HT-29 (cell line): ENCODE measurements at regions not wholly inside any gene's neighbourhood (a gene's known extent, or its start where the extent isn't known, plus 50 kb on each side); places are given as distances from the start of the nearest gene placed in this dataset.

Experiments
- DNase-seq: peaks from one replicate; pipeline ENCODE4 v3.0.0-alpha.2; 2015; ENCODE audit warnings: low spot score

DNA sequence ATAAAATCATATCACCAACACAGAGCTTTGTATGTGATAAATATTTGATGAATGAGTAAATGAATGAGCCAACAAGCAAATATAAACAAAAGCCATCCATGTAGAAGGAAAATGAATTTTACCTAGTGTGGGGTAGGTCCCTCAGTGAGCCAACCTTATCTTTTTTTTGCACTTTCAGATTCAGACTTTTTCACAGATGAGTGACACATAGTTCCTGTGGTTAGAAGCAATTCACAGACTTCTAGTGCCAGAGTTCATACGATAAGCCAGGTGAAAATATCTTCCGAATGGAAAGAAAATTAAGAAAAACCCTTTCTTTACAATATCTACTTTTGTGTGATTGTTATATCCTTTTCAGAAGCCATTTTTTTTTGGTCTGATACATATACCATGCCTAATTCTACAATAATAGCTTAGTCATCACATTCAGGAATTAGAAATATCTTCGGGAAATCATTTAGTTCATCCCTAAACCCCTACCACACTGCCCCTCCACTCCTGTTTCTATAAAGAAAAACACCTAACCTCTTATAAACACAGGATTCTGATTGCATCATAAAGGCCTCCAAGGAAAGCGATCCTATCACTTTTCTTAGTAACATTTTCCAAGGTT is 82.7 kb upstream of the CNR1 start:
- DNase-seq: no peak

DNA sequence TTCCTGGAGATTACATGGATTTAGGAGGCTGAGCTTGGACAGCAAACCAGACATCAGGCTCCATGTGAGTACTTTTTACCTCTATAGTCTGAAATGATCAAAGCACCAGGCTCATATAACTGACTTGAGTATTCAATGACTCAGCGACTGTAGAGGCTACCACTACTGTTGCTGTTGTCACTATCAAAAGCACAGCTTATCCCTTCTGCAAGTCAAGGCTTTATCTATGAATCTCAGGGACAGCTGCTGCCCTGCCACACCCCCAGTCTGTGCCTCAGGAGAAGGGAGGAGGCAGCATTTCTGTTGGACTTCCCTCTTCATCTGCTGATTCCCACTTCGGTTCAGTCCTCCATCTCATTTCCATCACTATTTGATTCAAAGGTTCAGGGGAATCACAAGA is 80.5 kb upstream of the CNR1 start:
- DNase-seq: no peak

DNA sequence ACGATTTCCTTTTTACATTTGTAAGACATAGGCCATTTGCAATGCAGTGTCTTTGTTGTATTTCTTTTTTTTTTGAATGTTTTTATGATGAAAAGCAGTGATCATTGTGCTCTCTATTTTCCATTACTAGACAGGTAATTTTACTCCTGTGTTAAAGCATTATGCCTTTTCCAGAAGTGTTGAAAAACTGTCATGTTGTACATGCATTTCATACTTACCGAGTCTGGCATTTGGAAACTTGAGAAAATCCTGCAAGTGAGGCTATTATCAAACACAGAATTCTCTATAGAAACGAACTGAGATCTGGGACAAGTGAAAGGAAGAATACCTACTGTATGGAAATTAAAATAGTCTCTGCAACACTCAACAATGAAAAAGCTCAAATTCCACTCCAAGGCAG is 78.6 kb upstream of the CNR1 start:
- no peak for DNase-seq

DNA sequence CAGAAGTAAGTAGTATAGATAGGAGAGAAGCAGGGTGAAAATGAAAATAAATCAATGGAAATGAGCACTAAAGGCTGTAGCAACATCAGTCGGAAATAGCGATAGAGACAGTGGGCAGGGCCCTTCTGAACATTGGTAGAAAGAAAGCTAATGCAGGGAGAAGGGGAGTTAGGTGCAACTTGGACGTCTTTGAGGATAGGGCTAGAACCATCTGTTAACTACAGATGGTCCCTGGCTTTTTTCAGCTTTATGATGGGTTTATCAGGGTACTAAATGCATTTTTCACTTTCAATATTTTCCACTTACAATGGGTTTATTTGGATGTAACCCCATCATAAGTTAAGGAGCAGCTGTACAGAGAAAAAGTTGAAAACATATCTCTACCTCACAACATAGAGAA is 72.8 kb upstream of the CNR1 start:
- DNase-seq: no peak

DNA sequence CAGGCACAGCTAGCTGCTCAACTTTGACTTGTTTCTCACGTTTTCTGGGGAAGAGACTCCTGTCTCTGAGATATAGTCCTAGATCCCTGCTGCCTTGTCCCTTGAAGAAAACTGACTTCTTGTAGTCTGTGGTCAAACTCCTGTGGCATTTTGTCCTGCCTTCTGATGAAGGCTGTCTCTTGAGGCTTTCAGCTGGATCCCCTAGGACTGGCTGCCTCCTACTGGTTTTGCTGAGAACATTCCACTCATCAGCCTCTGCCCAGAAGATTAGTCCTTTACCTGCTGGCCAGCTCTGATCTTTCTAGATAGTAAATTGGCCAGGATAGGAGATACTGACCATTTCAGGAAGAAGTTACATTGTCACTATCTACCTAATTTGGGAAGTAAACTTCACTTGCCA is 71.9 kb upstream of the CNR1 start:
- peak; percentile 26 for DNase-seq

DNA sequence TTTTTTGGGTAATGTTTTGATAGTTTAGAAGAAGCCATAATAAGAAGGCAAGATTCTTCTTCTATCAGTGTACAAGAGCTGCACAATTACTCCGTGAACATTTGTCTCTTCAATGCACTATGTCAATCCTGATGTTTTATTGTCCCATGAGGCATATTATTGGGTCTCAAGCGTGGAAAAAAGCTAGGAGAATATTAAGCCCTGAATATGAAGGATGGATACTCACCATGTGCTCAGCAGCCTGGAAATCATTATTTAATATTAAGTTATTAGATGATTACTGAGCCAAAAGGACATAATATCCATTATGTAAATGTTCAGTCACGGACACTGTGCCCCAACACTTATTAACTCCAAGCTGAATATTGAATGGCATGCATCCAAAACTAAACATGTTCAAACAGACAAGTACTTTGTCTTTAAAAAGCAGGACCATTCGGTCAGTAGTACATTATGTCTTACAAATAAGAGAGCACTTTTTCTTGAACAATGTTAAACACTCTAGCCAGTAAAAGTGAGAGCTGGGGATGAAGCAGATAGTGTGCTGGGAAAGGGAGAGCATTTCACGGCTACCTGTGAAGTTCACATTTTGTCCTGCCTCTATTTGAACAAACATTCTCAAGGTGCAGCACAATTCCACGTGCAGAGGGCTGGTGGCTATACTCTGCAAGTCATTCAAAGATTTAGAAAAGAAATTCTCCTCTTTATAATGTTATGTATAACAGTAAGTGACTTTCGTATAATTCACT is 70.6 kb upstream of the CNR1 start:
- DNase-seq: no peak

DNA sequence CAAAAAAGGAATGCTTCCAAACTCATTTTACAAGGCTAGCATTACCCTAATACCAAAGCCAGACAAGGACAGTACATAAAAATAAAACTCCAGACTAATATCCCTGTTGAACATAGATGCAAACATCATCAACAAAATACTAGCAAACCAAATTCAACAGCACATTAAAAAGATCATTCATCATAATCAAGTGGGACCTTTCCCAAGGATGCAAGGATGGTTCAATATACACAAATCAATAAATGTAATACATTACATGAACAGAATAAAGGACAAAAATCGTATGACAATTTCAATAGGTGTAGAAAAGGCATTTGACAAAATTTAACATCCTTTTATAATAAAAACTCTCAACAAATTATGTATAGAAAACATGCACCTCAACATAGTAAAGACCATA is 66.6 kb upstream of the CNR1 start:
- no peak for DNase-seq

DNA sequence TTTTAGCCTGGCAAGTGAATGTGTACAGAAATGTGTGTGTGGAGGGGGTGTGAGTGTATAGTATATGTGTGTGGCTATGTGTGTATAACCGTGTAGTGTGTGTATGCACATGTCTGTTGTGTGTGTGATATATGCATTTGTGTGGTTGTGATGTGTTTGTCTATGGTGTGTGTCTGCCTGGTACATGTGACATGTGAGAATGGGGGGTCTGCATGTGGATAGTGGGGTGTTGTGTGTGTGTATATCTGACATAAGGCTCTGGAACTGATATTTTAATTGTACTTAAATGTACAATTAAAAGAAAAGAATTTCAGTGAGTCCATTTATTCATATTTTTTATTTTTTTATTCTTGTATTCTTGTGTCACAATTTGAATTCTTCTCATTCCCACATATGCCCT is 57.2 kb upstream of the CNR1 start:
- DNase-seq: no peak

DNA sequence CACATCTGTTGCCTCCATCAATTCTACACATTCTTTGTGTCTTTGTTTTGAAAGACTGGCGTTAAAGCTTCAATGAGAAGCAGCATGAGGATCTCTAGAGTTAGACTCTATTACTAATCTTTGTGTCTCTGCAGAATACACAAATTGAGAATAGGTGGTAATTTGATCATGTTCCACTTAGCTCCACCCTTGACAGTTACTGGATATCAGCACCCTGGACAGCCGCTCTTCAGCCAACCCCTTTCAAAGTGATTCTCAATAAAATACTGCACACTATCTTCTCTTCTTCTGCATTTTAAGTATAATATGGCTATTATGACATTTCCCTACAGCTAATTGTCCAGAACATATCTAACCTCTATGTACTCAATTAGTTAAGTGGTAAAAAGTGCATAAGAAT is 54.3 kb upstream of the CNR1 start:
- DNase-seq: peak; percentile 28

DNA sequence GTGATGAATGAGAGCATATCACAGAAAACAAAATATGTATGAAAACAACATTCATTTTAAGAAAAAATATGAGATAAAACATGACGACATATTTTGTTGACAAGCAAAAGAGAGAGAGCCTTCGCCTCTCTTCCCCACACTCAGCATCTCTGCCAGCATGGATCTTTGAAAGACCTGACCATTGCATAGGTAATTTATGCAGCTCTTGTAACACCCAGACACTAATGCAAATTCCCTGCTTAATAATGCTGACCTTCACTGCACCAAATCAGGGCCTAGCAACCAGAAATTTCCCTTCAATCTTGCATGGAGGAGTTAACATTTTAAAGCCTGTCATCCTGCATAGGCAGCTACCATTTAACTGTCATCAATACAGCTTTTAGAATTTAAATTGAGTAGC is 50.0 kb upstream of the CNR1 start:
- DNase-seq: no peak
